ENCODE measurements at regions not wholly inside any gene's neighbourhood (a gene's known extent, or its start where the extent isn't known, plus 50 kb on each side); places are given as distances from the start of the nearest gene placed in this dataset.

- H3K9ac ChIP-seq (ENCODE audit: insufficient read depth, low read length, poor library complexity, severe bottlenecking), result no peak overlapping the region
- H3K27me3 ChIP-seq (ENCODE audit: control insufficient read depth in 2 of 2, insufficient read depth in 2 of 2, low read length in 2 of 2), result no peaks in the 10 kb centered on the region
- no peaks in the 10 kb centered on the region for H3K27me3 Mint-ChIP-seq (ENCODE audit: low read depth in 3 of 3)
- H3K4me2 ChIP-seq (replicated peaks; ENCODE audit: extremely low read depth, low read length, poor library complexity, severe bottlenecking), result no peak overlapping the region
- no peaks in the 10 kb centered on the region for H3K4me1 Mint-ChIP-seq
- peaks cover 0 to 2% (median 0%) of the 10 kb centered on the region in 7 donors for H3K9me3 Mint-ChIP-seq
- intact Hi-C loops (cut with micrococcal nuclease), result no loop called here
- no peak overlapping the region for H2AFZ ChIP-seq (ENCODE audit: insufficient read depth, low read depth, low read length, poor library complexity, severe bottlenecking)
- H3K9me3 ChIP-seq (replicated peaks in 1 of 2; ENCODE audit: control insufficient read depth in 1 of 2, insufficient read depth in 1 of 2, low read length in 2 of 2), result no peaks in the 10 kb centered on the region
- no peak overlapping the region for H3K4me3 Mint-ChIP-seq
- H3K27ac Mint-ChIP-seq, result no peak overlapping the region
- no peak overlapping the region for H3K27ac ChIP-seq (ENCODE audit: low read depth in 1 of 2, low read length in 2 of 2)
- H4K20me1 ChIP-seq (ENCODE audit: insufficient read depth, low read length), result no peaks in the 10 kb centered on the region
- no peak for TF ChIP-seq CTCF (IDR thresholded peaks at IDR 0.05)
- no peaks in the 10 kb centered on the region for H3K79me2 ChIP-seq (ENCODE audit: insufficient read depth, low read length)
- no peaks in the 10 kb centered on the region for H3K36me3 ChIP-seq (replicated peaks in 1 of 2; ENCODE audit: control insufficient read depth in 1 of 2, insufficient read depth in 2 of 2, low read length in 2 of 2)
- DNase-seq, result no peak
- WGBS (ENCODE audit: insufficient coverage), result 100% methylated on average over 2 of the region's 2 CpGs
- no peaks in the 10 kb centered on the region for H3K36me3 Mint-ChIP-seq
- H3K4me1 ChIP-seq (ENCODE audit: control insufficient read depth in 1 of 2, insufficient read depth in 2 of 2, low read length in 2 of 2), result no peaks in the 10 kb centered on the region
- H3K4me3 ChIP-seq (replicated peaks in 1 of 3; ENCODE audit: low read depth in 2 of 3, low read length in 3 of 3), result no peak overlapping the region
Measured at GRCh38 chr9:108746864-108747263, 108.9 kb downstream of the ACTL7B start.

- Mint-ChIP-seq H3K27ac (no peak overlapping the region), H3K4me1 (no peaks in the 10 kb centered on the region), H3K27me3 (ENCODE audit: low read depth in 3 of 3) (no peaks in the 10 kb centered on the region), H3K9me3 (peaks cover 0 to 2% (median 0%) of the 10 kb centered on the region in 7 donors), H3K4me3 (no peak overlapping the region), H3K36me3 (no peaks in the 10 kb centered on the region)
- intact Hi-C loops (cut with micrococcal nuclease), result no loop called here
- no peak overlapping the region for H3K27ac ChIP-seq (ENCODE audit: low read depth in 1 of 2, low read length in 2 of 2)
- no peak overlapping the region for H3K4me2 ChIP-seq (replicated peaks; ENCODE audit: extremely low read depth, low read length, poor library complexity, severe bottlenecking)
- no peak for TF ChIP-seq CTCF (IDR thresholded peaks at IDR 0.05)
- no peak overlapping the region for H3K4me3 ChIP-seq (replicated peaks in 1 of 3; ENCODE audit: low read depth in 2 of 3, low read length in 3 of 3)
- no peak for DNase-seq
- no peaks in the 10 kb centered on the region for H3K9me3 ChIP-seq (replicated peaks in 1 of 2; ENCODE audit: control insufficient read depth in 1 of 2, insufficient read depth in 1 of 2, low read length in 2 of 2)
- no peaks in the 10 kb centered on the region for H3K36me3 ChIP-seq (replicated peaks in 1 of 2; ENCODE audit: control insufficient read depth in 1 of 2, insufficient read depth in 2 of 2, low read length in 2 of 2)
- H3K79me2 ChIP-seq (ENCODE audit: insufficient read depth, low read length), result no peaks in the 10 kb centered on the region
- H4K20me1 ChIP-seq (ENCODE audit: insufficient read depth, low read length), result no peaks in the 10 kb centered on the region
- H3K4me1 ChIP-seq (ENCODE audit: control insufficient read depth in 1 of 2, insufficient read depth in 2 of 2, low read length in 2 of 2), result no peaks in the 10 kb centered on the region
- H3K27me3 ChIP-seq (ENCODE audit: control insufficient read depth in 2 of 2, insufficient read depth in 2 of 2, low read length in 2 of 2), result no peaks in the 10 kb centered on the region
- 50% methylated on average over 2 of the region's 3 CpGs for WGBS (ENCODE audit: insufficient coverage)
- no peak overlapping the region for H2AFZ ChIP-seq (ENCODE audit: insufficient read depth, low read depth, low read length, poor library complexity, severe bottlenecking)
- H3K9ac ChIP-seq (ENCODE audit: insufficient read depth, low read length, poor library complexity, severe bottlenecking), result no peak overlapping the region
Measured at GRCh38 chr9:108746001-108746400, 109.8 kb downstream of the ACTL7B start.

Measured in CD14-positive monocyte (primary cell).